GM12865 (cell line): ENCODE measurements at regions not wholly inside any gene's neighbourhood (a gene's known extent, or its start where the extent isn't known, plus 50 kb on each side); places are given as distances from the start of the nearest gene placed in this dataset.

Source experiments
- DNase-seq: peaks from one replicate; pipeline ENCODE4 v3.0.0; 2010; ENCODE audit warnings: low read depth
- H3K4me3 ChIP-seq: 2 replicates; pipeline ENCODE4 v1.5.1; 2011; ENCODE audit warnings: mild to moderate bottlenecking, low read depth, low read length, control low read depth
- CTCF ChIP-seq: IDR thresholded peaks from 2 replicates; pipeline ENCODE4 v1.5.1; 2011; ENCODE audit warnings: low read length, control low read depth, low read depth, inconsistent platforms; ENCODE audit not compliant: insufficient read depth; ENCODE audit errors: missing control alignments

GRCh38 chr22:48362721-48363404 is 1464.8 kb downstream of the BRD1 start:
- TF ChIP-seq CTCF: no peak
- no peak for DNase-seq
- H3K4me3 ChIP-seq: no peak overlapping the region

GRCh38 chr22:48361099-48361639 is 1466.5 kb downstream of the BRD1 start:
- no peak for DNase-seq
- no peak overlapping the region for H3K4me3 ChIP-seq
- no peak for TF ChIP-seq CTCF

GRCh38 chr22:48359613-48359965 is 1468.1 kb downstream of the BRD1 start:
- no peak for DNase-seq
- no peak for TF ChIP-seq CTCF
- no peak overlapping the region for H3K4me3 ChIP-seq

GRCh38 chr22:48358886-48359612 is 1468.6 kb downstream of the BRD1 start:
- DNase-seq: no peak
- no peak overlapping the region for H3K4me3 ChIP-seq
- TF ChIP-seq CTCF: no peak

- no peak for TF ChIP-seq CTCF
- DNase-seq: no peak
- no peak overlapping the region for H3K4me3 ChIP-seq
These were observed 1469.7 kb downstream of the BRD1 start for GRCh38 chr22:48357961-48358360.

GRCh38 chr22:48357196-48357595 is 1470.5 kb downstream of the BRD1 start:
- DNase-seq: no peak
- H3K4me3 ChIP-seq: no peak overlapping the region
- TF ChIP-seq CTCF: no peak
